ENCODE measurements at regions not wholly inside any gene's neighbourhood (a gene's known extent, or its start where the extent isn't known, plus 50 kb on each side); places are given as distances from the start of the nearest gene placed in this dataset.
"Not testable (repeated sequence)": the region's sequence is repeated elsewhere in the genome, so short reads cannot be mapped to it uniquely, and the experiment has no call there.

- H3K4me1 Mint-ChIP-seq = peaks cover 12% of the 10 kb centered on the region
These were observed 116.2 kb upstream of the NPAS2 start for GRCh38 chr2:100703739-100704138.

DNA sequence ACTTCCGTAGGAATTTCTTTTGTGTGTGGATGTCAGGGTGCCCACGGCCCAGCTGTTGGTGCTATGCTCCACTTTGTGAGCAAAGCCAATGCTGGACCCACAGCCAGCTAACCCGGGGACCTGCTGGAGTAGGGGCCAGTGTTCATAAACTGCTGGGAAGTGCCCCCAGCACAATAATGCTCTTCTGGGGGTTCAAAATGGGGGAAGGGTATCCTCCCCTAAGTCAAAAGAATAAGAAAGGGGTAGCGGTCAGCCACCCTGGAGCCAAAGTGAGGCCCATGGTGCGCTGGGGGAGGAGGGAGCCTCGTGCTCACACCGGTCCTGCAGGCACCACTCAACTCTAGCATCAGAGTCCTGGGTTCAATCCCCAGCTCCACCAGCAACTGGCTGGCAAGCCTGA lies 115.8 kb upstream of the NPAS2 start:
- H3K4me3 Mint-ChIP-seq = no peak overlapping the region
- H3K36me3 Mint-ChIP-seq (ENCODE audit: low read depth) = no peaks in the 10 kb centered on the region
- no peak for ATAC-seq (replicated peaks)
- H3K4me1 Mint-ChIP-seq = peaks cover 12% of the 10 kb centered on the region
- no peak overlapping the region for H3K27ac Mint-ChIP-seq
- no peaks in the 10 kb centered on the region for H3K27me3 Mint-ChIP-seq
- peaks cover 4% of the 10 kb centered on the region for H3K9me3 Mint-ChIP-seq

More at GRCh38 chr2:100703739-100704138, 116.2 kb upstream of the NPAS2 start:
- Mint-ChIP-seq H3K27ac (no peak overlapping the region), H3K9me3 (peaks cover 4% of the 10 kb centered on the region), H3K27me3 (no peaks in the 10 kb centered on the region), H3K4me3 (no peak overlapping the region), H3K36me3 (ENCODE audit: low read depth) (no peaks in the 10 kb centered on the region)
- ATAC-seq (replicated peaks) = no peak

DNA sequence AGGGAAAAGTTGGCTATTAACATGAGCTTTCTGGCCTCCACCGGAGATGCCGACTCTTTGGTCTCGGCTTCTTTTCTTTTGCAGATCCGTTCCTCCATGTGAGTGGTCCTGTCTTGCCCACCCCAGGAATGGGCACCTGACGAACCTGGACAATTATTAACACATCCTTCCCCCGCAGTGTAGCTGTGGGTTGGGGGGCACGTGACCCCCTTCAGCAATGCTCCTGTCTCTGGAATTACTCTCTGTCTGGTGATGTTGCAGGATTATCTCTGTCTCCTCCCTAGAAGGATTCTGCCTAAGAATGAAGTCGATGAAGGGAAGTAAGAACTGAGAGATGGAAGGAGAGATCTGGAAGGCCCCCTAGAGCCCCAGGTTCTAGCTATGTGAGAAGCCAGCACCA lies 115.2 kb upstream of the NPAS2 start:
- ATAC-seq (replicated peaks) = no peak
- Mint-ChIP-seq H3K9me3 (peaks cover 4% of the 10 kb centered on the region), H3K27ac (no peak overlapping the region), H3K27me3 (no peaks in the 10 kb centered on the region), H3K4me3 (no peak overlapping the region), H3K4me1 (peaks cover 12% of the 10 kb centered on the region), H3K36me3 (ENCODE audit: low read depth) (no peaks in the 10 kb centered on the region)

DNA sequence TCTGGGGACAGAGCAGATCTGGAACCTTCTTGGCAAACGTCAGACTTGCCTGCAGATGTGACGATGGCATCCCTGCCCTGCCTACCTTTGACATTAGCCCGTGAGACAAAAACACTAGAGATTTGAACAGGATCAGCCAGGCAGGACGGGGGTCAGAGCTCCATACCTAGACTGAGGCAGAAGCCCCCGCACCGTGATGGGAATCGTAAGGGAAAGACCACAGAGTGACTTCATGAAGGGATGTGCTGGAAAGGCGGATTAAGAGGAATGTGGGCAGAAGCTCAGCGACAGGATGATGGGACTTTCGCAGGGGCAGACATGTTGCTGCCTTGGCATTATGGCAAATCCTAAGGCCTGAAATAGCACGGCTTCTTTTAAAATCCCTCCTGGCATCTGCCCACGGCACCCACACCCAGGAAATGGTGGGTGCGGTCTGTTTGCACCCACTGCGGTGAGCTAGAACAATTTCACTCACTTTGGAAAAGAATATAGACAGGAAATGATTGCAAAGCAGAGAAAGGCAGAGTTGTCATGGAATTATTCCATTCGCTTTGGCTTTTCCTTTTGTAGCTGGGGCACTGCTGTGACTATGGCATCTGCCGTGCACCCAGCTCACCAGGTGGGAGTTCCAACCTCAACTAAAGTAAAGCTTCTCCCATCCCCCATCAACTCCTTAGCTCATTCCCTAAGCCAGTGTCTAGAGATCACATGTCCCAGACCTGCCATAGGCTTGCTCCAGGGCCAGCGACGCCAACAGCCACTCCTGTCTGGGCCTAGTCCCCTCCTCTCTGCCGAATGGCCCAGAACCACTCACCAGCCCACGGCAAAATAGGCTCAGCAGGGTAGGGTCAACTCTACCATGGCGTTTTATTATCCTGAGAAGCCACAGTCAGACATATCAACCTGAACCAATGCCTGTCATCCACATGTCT lies 112.7 kb upstream of the NPAS2 start:
- Mint-ChIP-seq H3K4me1 (peaks cover 12% of the 10 kb centered on the region), H3K4me3 (no peak overlapping the region), H3K36me3 (ENCODE audit: low read depth) (no peaks in the 10 kb centered on the region), H3K27ac (no peak overlapping the region), H3K27me3 (no peaks in the 10 kb centered on the region), H3K9me3 (no peaks in the 10 kb centered on the region)
- ATAC-seq (replicated peaks) = no peak

GRCh38 chr2:100708333-100708732 lies 111.6 kb upstream of the NPAS2 start:
- Mint-ChIP-seq H3K4me1 (peaks cover 12% of the 10 kb centered on the region), H3K36me3 (ENCODE audit: low read depth) (no peaks in the 10 kb centered on the region), H3K27me3 (no peaks in the 10 kb centered on the region), H3K27ac (no peak overlapping the region), H3K9me3 (no peaks in the 10 kb centered on the region), H3K4me3 (no peak overlapping the region)
- no peak for ATAC-seq (replicated peaks)

GRCh38 chr2:100713106-100713505 lies 106.8 kb upstream of the NPAS2 start:
- Mint-ChIP-seq H3K9me3 (no peaks in the 10 kb centered on the region), H3K36me3 (ENCODE audit: low read depth) (no peaks in the 10 kb centered on the region), H3K27ac (no peak overlapping the region), H3K4me1 (no peaks in the 10 kb centered on the region), H3K4me3 (no peak overlapping the region), H3K27me3 (no peaks in the 10 kb centered on the region)
- no peak for ATAC-seq (replicated peaks)

- not testable (repeated sequence) for H3K4me3 Mint-ChIP-seq; H3K9me3 Mint-ChIP-seq; ATAC-seq (replicated peaks); H3K4me1 Mint-ChIP-seq; H3K27me3 Mint-ChIP-seq; H3K27ac Mint-ChIP-seq; H3K36me3 Mint-ChIP-seq (ENCODE audit: low read depth)
These were observed 105.4 kb upstream of the NPAS2 start for GRCh38 chr2:100714396-100715010.

- H3K4me3 Mint-ChIP-seq; H3K27me3 Mint-ChIP-seq; H3K36me3 Mint-ChIP-seq (ENCODE audit: low read depth); H3K27ac Mint-ChIP-seq; H3K4me1 Mint-ChIP-seq; H3K9me3 Mint-ChIP-seq; ATAC-seq (replicated peaks): not testable (repeated sequence)
These were observed 104.1 kb upstream of the NPAS2 start for GRCh38 chr2:100715861-100716260.

DNA sequence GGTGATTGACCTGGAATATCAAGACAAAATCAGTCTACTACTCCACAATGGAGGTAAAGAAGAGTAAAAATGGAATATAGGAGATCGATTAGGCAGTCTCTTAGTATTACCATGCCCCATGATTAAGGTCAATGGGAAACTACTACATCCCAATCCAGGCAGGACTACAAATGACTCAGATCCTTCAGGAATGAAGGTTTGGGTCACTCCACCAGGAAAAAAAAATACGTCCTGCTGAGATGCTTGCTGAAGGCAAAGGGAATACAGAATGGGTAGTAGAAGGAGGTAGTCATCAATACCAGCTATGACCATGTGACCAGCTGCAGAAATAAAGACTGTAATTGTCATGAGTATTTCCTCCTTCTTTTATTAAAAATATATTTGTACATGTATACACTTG lies 103.4 kb upstream of the NPAS2 start:
- H3K27me3 Mint-ChIP-seq = no peaks in the 10 kb centered on the region
- H3K4me1 Mint-ChIP-seq = no peaks in the 10 kb centered on the region
- no peak overlapping the region for H3K27ac Mint-ChIP-seq
- no peaks in the 10 kb centered on the region for H3K36me3 Mint-ChIP-seq (ENCODE audit: low read depth)
- no peak overlapping the region for H3K4me3 Mint-ChIP-seq
- no peak for ATAC-seq (replicated peaks)
- H3K9me3 Mint-ChIP-seq = no peaks in the 10 kb centered on the region

- Mint-ChIP-seq H3K4me3 (no peak overlapping the region), H3K36me3 (ENCODE audit: low read depth) (no peaks in the 10 kb centered on the region), H3K27ac (no peak overlapping the region), H3K4me1 (no peaks in the 10 kb centered on the region), H3K27me3 (no peaks in the 10 kb centered on the region), H3K9me3 (no peaks in the 10 kb centered on the region)
- ATAC-seq (replicated peaks) = no peak
These were observed 101.8 kb upstream of the NPAS2 start for GRCh38 chr2:100718065-100718629.

DNA sequence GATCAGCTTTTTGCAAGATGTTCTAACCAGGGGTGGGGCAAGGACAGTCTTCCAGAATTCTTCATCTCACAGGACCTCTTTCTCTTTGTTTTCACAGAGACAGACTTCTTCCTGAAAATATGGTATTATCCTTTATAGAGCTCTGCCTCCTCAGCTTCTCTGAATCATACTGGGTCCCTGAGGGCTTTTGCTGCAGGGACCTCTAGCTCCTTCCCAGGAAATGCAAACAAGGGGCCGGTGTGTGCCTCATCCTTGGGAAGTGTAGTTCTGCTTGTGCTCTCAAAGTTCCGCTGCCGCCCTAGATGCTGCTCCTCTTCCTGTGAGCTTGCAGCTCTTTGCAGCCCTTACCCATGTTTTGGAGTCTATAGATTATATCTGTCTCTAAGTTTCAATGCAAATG lies 99.5 kb upstream of the NPAS2 start:
- Mint-ChIP-seq H3K4me3 (no peak overlapping the region), H3K4me1 (no peaks in the 10 kb centered on the region), H3K9me3 (no peaks in the 10 kb centered on the region), H3K36me3 (ENCODE audit: low read depth) (no peaks in the 10 kb centered on the region), H3K27me3 (no peaks in the 10 kb centered on the region), H3K27ac (no peak overlapping the region)
- no peak for ATAC-seq (replicated peaks)

GRCh38 chr2:100721693-100722092 lies 98.2 kb upstream of the NPAS2 start:
- no peaks in the 10 kb centered on the region for H3K9me3 Mint-ChIP-seq
- no peak for ATAC-seq (replicated peaks)
- H3K27ac Mint-ChIP-seq = no peak overlapping the region
- no peaks in the 10 kb centered on the region for H3K4me1 Mint-ChIP-seq
- no peaks in the 10 kb centered on the region for H3K36me3 Mint-ChIP-seq (ENCODE audit: low read depth)
- H3K4me3 Mint-ChIP-seq = no peak overlapping the region
- H3K27me3 Mint-ChIP-seq = no peaks in the 10 kb centered on the region

DNA sequence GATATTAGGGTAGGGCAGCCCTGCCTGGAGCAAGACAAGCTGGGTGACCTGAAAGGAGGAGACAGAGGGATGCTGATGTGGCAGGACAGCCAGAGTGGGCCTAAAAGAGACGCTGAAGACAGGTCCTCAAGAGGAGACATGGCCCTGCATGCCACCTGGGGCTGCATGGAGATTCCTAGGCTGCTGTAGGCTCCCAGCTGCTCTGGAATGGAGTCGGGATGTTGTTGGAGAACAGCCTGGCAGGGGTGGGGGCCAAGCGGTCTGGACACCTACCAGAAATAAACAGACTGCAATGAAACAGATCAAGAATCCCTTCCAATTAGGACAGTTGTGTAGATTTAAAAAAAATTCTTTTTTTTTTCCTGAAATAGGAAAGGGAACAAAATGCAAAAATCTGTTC lies 97.8 kb upstream of the NPAS2 start:
- Mint-ChIP-seq H3K27ac (no peak overlapping the region), H3K4me3 (no peak overlapping the region), H3K9me3 (no peaks in the 10 kb centered on the region), H3K27me3 (no peaks in the 10 kb centered on the region), H3K36me3 (ENCODE audit: low read depth) (no peaks in the 10 kb centered on the region), H3K4me1 (no peaks in the 10 kb centered on the region)
- ATAC-seq (replicated peaks) = no peak

- no peak overlapping the region for H3K4me3 Mint-ChIP-seq
- no peak overlapping the region for H3K27ac Mint-ChIP-seq
- H3K27me3 Mint-ChIP-seq = peaks cover 9% of the 10 kb centered on the region
- no peak for ATAC-seq (replicated peaks)
- peaks cover 3% of the 10 kb centered on the region for H3K9me3 Mint-ChIP-seq
- no peaks in the 10 kb centered on the region for H3K4me1 Mint-ChIP-seq
- no peaks in the 10 kb centered on the region for H3K36me3 Mint-ChIP-seq (ENCODE audit: low read depth)
These were observed 93.1 kb upstream of the NPAS2 start for GRCh38 chr2:100726866-100727265.

GRCh38 chr2:100730290-100730868 lies 89.6 kb upstream of the NPAS2 start:
- peaks cover 15% of the 10 kb centered on the region for H3K27me3 Mint-ChIP-seq
- H3K36me3 Mint-ChIP-seq (ENCODE audit: low read depth) = no peaks in the 10 kb centered on the region
- peaks cover 3% of the 10 kb centered on the region for H3K9me3 Mint-ChIP-seq
- ATAC-seq (replicated peaks) = peak; percentile 50
- no peak overlapping the region for H3K4me3 Mint-ChIP-seq
- H3K27ac Mint-ChIP-seq = no peak overlapping the region
- no peaks in the 10 kb centered on the region for H3K4me1 Mint-ChIP-seq
